ENCODE measurements at regions not wholly inside any gene's neighbourhood (a gene's known extent, or its start where the extent isn't known, plus 50 kb on each side); places are given as distances from the start of the nearest gene placed in this dataset.

DNA sequence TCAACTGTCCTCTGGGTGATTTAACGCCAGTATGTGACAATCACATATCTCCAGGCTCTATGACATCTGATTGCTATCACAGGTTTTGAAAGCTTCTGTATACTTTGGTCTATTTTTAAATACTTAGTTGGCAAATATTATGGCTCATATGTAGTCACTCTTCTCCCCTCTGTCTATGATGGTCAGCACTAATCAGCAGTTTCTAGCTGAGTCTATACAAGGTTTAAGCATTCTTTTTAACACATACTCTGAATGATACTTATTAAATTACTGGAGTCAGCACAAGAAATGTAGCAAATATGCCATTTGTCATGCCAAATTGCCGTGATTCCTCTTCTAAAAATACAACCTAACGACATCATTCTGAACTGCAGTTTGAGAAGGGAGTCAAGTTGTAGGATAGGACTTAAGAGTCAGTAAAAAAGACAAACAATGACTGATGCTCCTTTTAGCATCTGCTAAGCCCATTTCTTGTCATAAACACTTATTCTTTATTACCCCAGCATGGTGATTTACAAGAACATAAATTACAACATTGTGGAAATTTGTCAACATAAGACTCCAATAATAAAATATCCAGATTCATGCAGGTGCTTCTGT, 947.8 kb downstream of the XPNPEP1 start:
- TF ChIP-seq, protein P1, sequence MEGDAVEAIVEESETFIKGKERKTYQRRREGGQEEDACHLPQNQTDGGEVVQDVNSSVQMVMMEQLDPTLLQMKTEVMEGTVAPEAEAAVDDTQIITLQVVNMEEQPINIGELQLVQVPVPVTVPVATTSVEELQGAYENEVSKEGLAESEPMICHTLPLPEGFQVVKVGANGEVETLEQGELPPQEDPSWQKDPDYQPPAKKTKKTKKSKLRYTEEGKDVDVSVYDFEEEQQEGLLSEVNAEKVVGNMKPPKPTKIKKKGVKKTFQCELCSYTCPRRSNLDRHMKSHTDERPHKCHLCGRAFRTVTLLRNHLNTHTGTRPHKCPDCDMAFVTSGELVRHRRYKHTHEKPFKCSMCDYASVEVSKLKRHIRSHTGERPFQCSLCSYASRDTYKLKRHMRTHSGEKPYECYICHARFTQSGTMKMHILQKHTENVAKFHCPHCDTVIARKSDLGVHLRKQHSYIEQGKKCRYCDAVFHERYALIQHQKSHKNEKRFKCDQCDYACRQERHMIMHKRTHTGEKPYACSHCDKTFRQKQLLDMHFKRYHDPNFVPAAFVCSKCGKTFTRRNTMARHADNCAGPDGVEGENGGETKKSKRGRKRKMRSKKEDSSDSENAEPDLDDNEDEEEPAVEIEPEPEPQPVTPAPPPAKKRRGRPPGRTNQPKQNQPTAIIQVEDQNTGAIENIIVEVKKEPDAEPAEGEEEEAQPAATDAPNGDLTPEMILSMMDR (conservative IDR thresholded peaks at IDR 0.05; ENCODE audit: low read depth, low read length): no peak
- TF ChIP-seq EZH2 (IDR thresholded peaks at IDR 0.05; ENCODE audit: low read length, unreplicated experiment) (no peak), EZH2phosphoT487 (IDR thresholded peaks at IDR 0.05; ENCODE audit: borderline replicate concordance, low read length) (no peak)
